GM12878 (cell line): ENCODE measurements at regions not wholly inside any gene's neighbourhood (a gene's known extent, or its start where the extent isn't known, plus 50 kb on each side); places are given as distances from the start of the nearest gene placed in this dataset.

Source experiments
- ATAC-seq: fragments of 200-7000 bp; cut with Tn5 transposase; 3 replicates; pipeline ENCODE4 v1.9.1; 2020; ENCODE audit warnings: mild to moderate bottlenecking, moderate library complexity
- BruUV-seq: library from RNA; stranded (reverse); fragments of 400-500 nt; replicated peaks from 2 replicates; lab custom pipeline; 2021; lab: Mats Ljungman, UMichigan
- CTCF ChIA-PET: fragments of 300-600 bp; sonication (Branson Sonifier 250); formaldehyde crosslinking; extraction: SDS; loops from one replicate; lab custom pipeline; 2021; ENCODE audit warnings: inconsistent platforms; lab: Yijun Ruan, JAX
- POLR2A ChIA-PET: fragments of 350-600 bp; formaldehyde crosslinking; extraction: SDS; loops from one replicate; lab custom pipeline; 2021; ENCODE audit warnings: inconsistent platforms; lab: Charles Lee
- RAD21 ChIA-PET: fragments of 300-600 bp; sonication (Branson Sonifier 250); formaldehyde crosslinking; loops from one replicate; lab custom pipeline; 2023; ENCODE audit warnings: antibody characterized with exemption; ENCODE audit not compliant: unreplicated experiment; lab: Charles Lee
- SMC1A ChIA-PET: fragments of 300-600 bp; sonication (Branson Sonifier 250); formaldehyde crosslinking; loops from one replicate; lab custom pipeline; 2023; ENCODE audit not compliant: unreplicated experiment, uncharacterized antibody; lab: Charles Lee
- DNase-seq: peaks from one replicate; pipeline ENCODE4 v3.0.0-alpha.2; 2011; ENCODE audit warnings: low read depth, low spot score
- FAIRE-seq: peaks from 3 replicates; lab custom pipeline; 2011; peaks lifted over from hg19 to GRCh38; lab: Jason Lieb, UNC
- H2AFZ ChIP-seq: 2 replicates; pipeline ENCODE4 v1.6.0; 2011; ENCODE audit warnings: low read depth, low read length, control low read depth; ENCODE audit not compliant: control insufficient read depth
- H3K27ac ChIP-seq: 2 replicates; pipeline ENCODE4 v1.5.1; 2011; ENCODE audit warnings: control low read depth; ENCODE audit not compliant: control insufficient read depth, insufficient read depth
- H3K27me3 ChIP-seq, 2 experiments: replicated peaks in 1 of 2; 2 replicates each; pipeline versions ENCODE4 v1.6.0 to v1.6.1; 2011; ENCODE audit warnings: low read length in 1 of 2; ENCODE audit not compliant: control insufficient read depth in 2 of 2, insufficient read depth in 2 of 2
- H3K36me3 ChIP-seq, 2 experiments: 2 replicates each; pipeline ENCODE4 v1.5.1; 2011; ENCODE audit warnings: low read length in 1 of 2; ENCODE audit not compliant: control insufficient read depth in 2 of 2, insufficient read depth in 2 of 2
- H3K4me1 ChIP-seq: 2 replicates; pipeline ENCODE4 v1.6.1; 2011; ENCODE audit warnings: mild to moderate bottlenecking, low read length, moderate library complexity, mixed read lengths; ENCODE audit not compliant: control insufficient read depth, insufficient read depth
- H3K4me2 ChIP-seq: 2 replicates; pipeline ENCODE4 v1.6.0; 2011; ENCODE audit warnings: control low read depth; ENCODE audit not compliant: control insufficient read depth, insufficient read depth
- H3K4me3 ChIP-seq: fragments of 200-600 bp; sonication (generic); 2 replicates; pipeline ENCODE4 v1.5.1; 2016
- H3K79me2 ChIP-seq: 2 replicates; pipeline ENCODE4 v1.6.0; 2011; ENCODE audit warnings: low read length; ENCODE audit not compliant: control insufficient read depth, insufficient read depth
- H3K9ac ChIP-seq: 2 replicates; pipeline ENCODE4 v1.8.0; 2011; ENCODE audit warnings: low read length, control low read depth, mixed read lengths; ENCODE audit not compliant: control insufficient read depth, insufficient read depth
- H3K9me3 ChIP-seq: replicated peaks from 3 replicates; pipeline ENCODE4 v1.5.1; 2011; ENCODE audit warnings: mild to moderate bottlenecking, low read length; ENCODE audit not compliant: control insufficient read depth, insufficient read depth
- H4K20me1 ChIP-seq: 2 replicates; pipeline ENCODE4 v1.6.0; 2011; ENCODE audit not compliant: control insufficient read depth, insufficient read depth
- ASH2L ChIP-seq: fragments of 300-600, 200-600 bp; sonication (generic); IDR thresholded peaks from 2 replicates; pipeline ENCODE4 v1.6.1; 2017; ENCODE audit warnings: low read depth, mild to moderate bottlenecking, borderline replicate concordance
- BACH1 ChIP-seq: fragments of 450-650 bp; IDR thresholded peaks from 2 replicates; pipeline ENCODE4 v1.6.1; 2017; ENCODE audit warnings: mild to moderate bottlenecking, borderline replicate concordance
- BRCA1 ChIP-seq: IDR thresholded peaks from 2 replicates; pipeline ENCODE4 v1.6.1; 2011; ENCODE audit warnings: low read depth, low read length, improper control_type of control experiment
- EGR1 ChIP-seq, 2 experiments: IDR thresholded peaks; 1 replicate in 1 of 2; 2 replicates in 1 of 2; pipeline ENCODE4 v1.6.1; 2011 to 2012; ENCODE audit warnings: low read depth in 2 of 2, low read length in 2 of 2, borderline replicate concordance in 1 of 2, mild to moderate bottlenecking in 1 of 2, moderate library complexity in 1 of 2
- ESRRA ChIP-seq: IDR thresholded peaks from 2 replicates; pipeline ENCODE4 v1.6.1; 2012; ENCODE audit warnings: mild to moderate bottlenecking, low read length, improper control_type of control experiment
- GATAD2B ChIP-seq: fragments of 450-650 bp; conservative IDR thresholded peaks from 2 replicates; pipeline ENCODE4 v1.6.1; 2017; ENCODE audit warnings: low read depth, mild to moderate bottlenecking, moderate library complexity
- HDGF ChIP-seq: fragments of 450-650 bp; IDR thresholded peaks from 2 replicates; pipeline ENCODE4 v1.6.1; 2016; ENCODE audit warnings: antibody characterized with exemption
- IKZF1 ChIP-seq: fragments of 450-650 bp; conservative IDR thresholded peaks from 2 replicates; pipeline ENCODE4 v1.6.1; 2017; ENCODE audit warnings: antibody characterized with exemption, mild to moderate bottlenecking
- MEF2A ChIP-seq: IDR thresholded peaks from 2 replicates; pipeline ENCODE4 v1.6.1; 2011; ENCODE audit warnings: low read depth, mild to moderate bottlenecking, low read length, moderate library complexity; ENCODE audit not compliant: insufficient read depth
- MYB ChIP-seq: fragments of 150-350 bp; IDR thresholded peaks from 2 replicates; pipeline ENCODE4 v1.6.1; 2014; ENCODE audit warnings: mild to moderate bottlenecking, low read depth, low read length, borderline replicate concordance
- NFXL1 ChIP-seq: fragments of 450-650 bp; IDR thresholded peaks from 2 replicates; pipeline ENCODE4 v1.6.1; 2017; ENCODE audit warnings: antibody characterized with exemption, mild to moderate bottlenecking, borderline replicate concordance
- NFYB ChIP-seq: IDR thresholded peaks from 2 replicates; pipeline ENCODE4 v1.6.1; 2011; ENCODE audit warnings: low read depth, mild to moderate bottlenecking, low read length, improper control_type of control experiment, moderate library complexity; ENCODE audit not compliant: insufficient read depth
- RFX5 ChIP-seq: IDR thresholded peaks from 2 replicates; pipeline ENCODE4 v1.6.1; 2011; ENCODE audit warnings: low read depth, low read length, improper control_type of control experiment
- SMAD1 ChIP-seq: fragments of 450-650 bp; IDR thresholded peaks from 2 replicates; pipeline ENCODE4 v1.6.1; 2018; ENCODE audit warnings: mild to moderate bottlenecking, low read depth; ENCODE audit not compliant: partially characterized antibody
- TAF1 ChIP-seq: IDR thresholded peaks from 2 replicates; pipeline ENCODE4 v1.6.1; 2011; ENCODE audit warnings: mild to moderate bottlenecking, low read depth, low read length, borderline replicate concordance
- YBX1 ChIP-seq: fragments of 450-650 bp; IDR thresholded peaks from 2 replicates; pipeline ENCODE4 v1.6.1; 2016; ENCODE audit warnings: antibody characterized with exemption
- ZBED1 ChIP-seq: IDR thresholded peaks from 2 replicates; pipeline ENCODE4 v1.6.1; 2016; ENCODE audit warnings: borderline replicate concordance
- in situ Hi-C: fragments of 300-500 bp; cut with MboI; formaldehyde crosslinking; loops from 9 replicates; pipeline ENCODE4 v1.14.3; 2018; ENCODE audit warnings: mixed read lengths
- intact Hi-C: fragments of 100-400 bp; cut with micrococcal nuclease; formaldehyde crosslinking; loops from one replicate; pipeline ENCODE4 v1.14.2; 2022; ENCODE audit not compliant: unreplicated experiment
- TF ChIP-seq, protein P1 (sequence below): IDR thresholded peaks from 2 replicates; pipeline ENCODE4 v1.6.1; 2012; ENCODE audit warnings: low read depth, low read length, improper control_type of control experiment
- TF ChIP-seq, protein P2 (sequence below): IDR thresholded peaks from 2 replicates; pipeline ENCODE4 v1.6.1; 2011; ENCODE audit warnings: mild to moderate bottlenecking, low read depth, low read length, moderate library complexity; ENCODE audit not compliant: insufficient replicate concordance
- TF ChIP-seq, protein P3 (sequence below): IDR thresholded peaks from 2 replicates; pipeline ENCODE4 v1.6.1; 2011; ENCODE audit warnings: low read depth, mild to moderate bottlenecking, low read length, moderate library complexity, borderline replicate concordance; ENCODE audit errors: extremely low read depth

- no peak overlapping the region for H2AFZ ChIP-seq
- intact Hi-C loops (no loop called here), in situ Hi-C loops (no loop called here)
- no peaks in the 10 kb centered on the region for H3K4me1 ChIP-seq
- POLR2A ChIA-PET: no interaction called here
- no peaks in the 10 kb centered on the region for H3K36me3 ChIP-seq
- no peaks in the 10 kb centered on the region for H3K9me3 ChIP-seq
- no peak for FAIRE-seq
- no peak for DNase-seq
- H3K4me2 ChIP-seq: no peak overlapping the region
- TF ChIP-seq MEF2A (no peak), TAF1 (no peak), BACH1 (no peak), BRCA1 (no peak), HDGF (no peak), NFYB (no peak), YBX1 (no peak), GATAD2B (no peak), RFX5 (no peak), NFXL1 (no peak), ESRRA (no peak), IKZF1 (no peak), EGR1 (IDR thresholded peaks at IDR 0.05; ENCODE audit: borderline replicate concordance in 1 of 2, low read depth in 2 of 2, low read length in 2 of 2) (no peak), MYB (no peak), ZBED1 (no peak), ASH2L (no peak), SMAD1 (no peak)
- TF ChIP-seq, protein P1, sequence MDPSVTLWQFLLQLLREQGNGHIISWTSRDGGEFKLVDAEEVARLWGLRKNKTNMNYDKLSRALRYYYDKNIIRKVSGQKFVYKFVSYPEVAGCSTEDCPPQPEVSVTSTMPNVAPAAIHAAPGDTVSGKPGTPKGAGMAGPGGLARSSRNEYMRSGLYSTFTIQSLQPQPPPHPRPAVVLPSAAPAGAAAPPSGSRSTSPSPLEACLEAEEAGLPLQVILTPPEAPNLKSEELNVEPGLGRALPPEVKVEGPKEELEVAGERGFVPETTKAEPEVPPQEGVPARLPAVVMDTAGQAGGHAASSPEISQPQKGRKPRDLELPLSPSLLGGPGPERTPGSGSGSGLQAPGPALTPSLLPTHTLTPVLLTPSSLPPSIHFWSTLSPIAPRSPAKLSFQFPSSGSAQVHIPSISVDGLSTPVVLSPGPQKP: no peak
- TF ChIP-seq, protein P2, sequence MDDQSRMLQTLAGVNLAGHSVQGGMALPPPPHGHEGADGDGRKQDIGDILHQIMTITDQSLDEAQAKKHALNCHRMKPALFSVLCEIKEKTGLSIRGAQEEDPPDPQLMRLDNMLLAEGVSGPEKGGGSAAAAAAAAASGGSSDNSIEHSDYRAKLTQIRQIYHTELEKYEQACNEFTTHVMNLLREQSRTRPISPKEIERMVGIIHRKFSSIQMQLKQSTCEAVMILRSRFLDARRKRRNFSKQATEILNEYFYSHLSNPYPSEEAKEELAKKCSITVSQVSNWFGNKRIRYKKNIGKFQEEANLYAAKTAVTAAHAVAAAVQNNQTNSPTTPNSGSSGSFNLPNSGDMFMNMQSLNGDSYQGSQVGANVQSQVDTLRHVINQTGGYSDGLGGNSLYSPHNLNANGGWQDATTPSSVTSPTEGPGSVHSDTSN: no peak
- TF ChIP-seq, protein P3, sequence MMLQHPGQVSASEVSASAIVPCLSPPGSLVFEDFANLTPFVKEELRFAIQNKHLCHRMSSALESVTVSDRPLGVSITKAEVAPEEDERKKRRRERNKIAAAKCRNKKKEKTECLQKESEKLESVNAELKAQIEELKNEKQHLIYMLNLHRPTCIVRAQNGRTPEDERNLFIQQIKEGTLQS: no peak
- BruUV-seq: no TSS peak
- ATAC-seq: no peak
- CTCF ChIA-PET: no interaction called here
- SMC1A ChIA-PET: no interaction called here
- no peaks in the 10 kb centered on the region for H3K27me3 ChIP-seq
- no peaks in the 10 kb centered on the region for H4K20me1 ChIP-seq
- no peaks in the 10 kb centered on the region for H3K79me2 ChIP-seq
- H3K9ac ChIP-seq: no peak overlapping the region
- no peak overlapping the region for H3K4me3 ChIP-seq
- RAD21 ChIA-PET: no interaction called here
- no peak overlapping the region for H3K27ac ChIP-seq
Observed at GRCh38 chr2:117342415-117342814, 472.1 kb upstream of the DDX18 start.
